ENCODE measurements at regions not wholly inside any gene's neighbourhood (a gene's known extent, or its start where the extent isn't known, plus 50 kb on each side); places are given as distances from the start of the nearest gene placed in this dataset.

- no peaks in the 10 kb centered on the region for H3K27me3 ChIP-seq (ENCODE audit: low read depth, low read length)
- H4K20me1 ChIP-seq (ENCODE audit: insufficient read depth, low read length): no peaks in the 10 kb centered on the region
- no peaks in the 10 kb centered on the region for H3K36me3 ChIP-seq (replicated peaks; ENCODE audit: low read depth, low read length)
- H3K9ac ChIP-seq (ENCODE audit: low read length): no peak overlapping the region
- H3K4me1 ChIP-seq (ENCODE audit: low read length): peaks cover 37% of the 10 kb centered on the region
- no peaks in the 10 kb centered on the region for H3K9me3 ChIP-seq (ENCODE audit: insufficient read depth, low read length)
- no peak overlapping the region for H3K4me2 ChIP-seq (ENCODE audit: low read length)
- no peak overlapping the region for H3K4me3 ChIP-seq (ENCODE audit: low read length)
- H3K27ac ChIP-seq (ENCODE audit: low read length): no peak overlapping the region
- no peaks in the 10 kb centered on the region for H3K79me2 ChIP-seq (ENCODE audit: low read length)
- TF ChIP-seq CTCF (IDR thresholded peaks at IDR 0.05; ENCODE audit: low read depth, low read length) (no peak), EZH2phosphoT487 (IDR thresholded peaks at IDR 0.05; ENCODE audit: low read depth) (no peak)
- 0 out of 2 replicates have a peak overlapping the region, but pooled peaks have one; percentile 14 for H2AFZ ChIP-seq (ENCODE audit: low read depth, low read length)
These were observed 62.0 kb upstream of the TENT5A start for GRCh38 chr6:81814370-81815076.

- no peak overlapping the region for H3K27ac ChIP-seq (ENCODE audit: low read length)
- H3K4me2 ChIP-seq (ENCODE audit: low read length): no peak overlapping the region
- no peak overlapping the region for H2AFZ ChIP-seq (ENCODE audit: low read depth, low read length)
- no peaks in the 10 kb centered on the region for H3K9me3 ChIP-seq (ENCODE audit: insufficient read depth, low read length)
- H3K27me3 ChIP-seq (ENCODE audit: low read depth, low read length): no peaks in the 10 kb centered on the region
- no peaks in the 10 kb centered on the region for H4K20me1 ChIP-seq (ENCODE audit: insufficient read depth, low read length)
- H3K36me3 ChIP-seq (replicated peaks; ENCODE audit: low read depth, low read length): no peaks in the 10 kb centered on the region
- TF ChIP-seq CTCF (IDR thresholded peaks at IDR 0.05; ENCODE audit: low read depth, low read length) (no peak), EZH2phosphoT487 (IDR thresholded peaks at IDR 0.05; ENCODE audit: low read depth) (no peak)
- H3K79me2 ChIP-seq (ENCODE audit: low read length): no peaks in the 10 kb centered on the region
- H3K4me3 ChIP-seq (ENCODE audit: low read length): no peak overlapping the region
- no peak overlapping the region for H3K9ac ChIP-seq (ENCODE audit: low read length)
- H3K4me1 ChIP-seq (ENCODE audit: low read length): peaks cover 37% of the 10 kb centered on the region
These were observed 60.8 kb upstream of the TENT5A start for GRCh38 chr6:81813305-81813704.

GRCh38 chr6:81812401-81812800, 59.9 kb upstream of the TENT5A start:
- no peak overlapping the region for H3K27ac ChIP-seq (ENCODE audit: low read length)
- no peaks in the 10 kb centered on the region for H3K27me3 ChIP-seq (ENCODE audit: low read depth, low read length)
- H3K9ac ChIP-seq (ENCODE audit: low read length): no peak overlapping the region
- H2AFZ ChIP-seq (ENCODE audit: low read depth, low read length): peak overlapping the region; percentile 13
- no peaks in the 10 kb centered on the region for H3K79me2 ChIP-seq (ENCODE audit: low read length)
- no peaks in the 10 kb centered on the region for H4K20me1 ChIP-seq (ENCODE audit: insufficient read depth, low read length)
- no peak overlapping the region for H3K4me3 ChIP-seq (ENCODE audit: low read length)
- H3K4me2 ChIP-seq (ENCODE audit: low read length): peak overlapping the region; percentile 47
- TF ChIP-seq EZH2phosphoT487 (IDR thresholded peaks at IDR 0.05; ENCODE audit: low read depth): no peak
- TF ChIP-seq CTCF (IDR thresholded peaks at IDR 0.05; ENCODE audit: low read depth, low read length): no peak
- H3K9me3 ChIP-seq (ENCODE audit: insufficient read depth, low read length): no peaks in the 10 kb centered on the region
- H3K36me3 ChIP-seq (replicated peaks; ENCODE audit: low read depth, low read length): no peaks in the 10 kb centered on the region
- H3K4me1 ChIP-seq (ENCODE audit: low read length): peaks cover 39% of the 10 kb centered on the region

GRCh38 chr6:81808851-81809570, 56.5 kb upstream of the TENT5A start:
- H4K20me1 ChIP-seq (ENCODE audit: insufficient read depth, low read length): no peaks in the 10 kb centered on the region
- peak overlapping the region; percentile 58 for H3K9ac ChIP-seq (ENCODE audit: low read length)
- peak overlapping the region; percentile 89 for H2AFZ ChIP-seq (ENCODE audit: low read depth, low read length)
- no peaks in the 10 kb centered on the region for H3K79me2 ChIP-seq (ENCODE audit: low read length)
- no peaks in the 10 kb centered on the region for H3K27me3 ChIP-seq (ENCODE audit: low read depth, low read length)
- peak overlapping the region; percentile 66 for H3K4me3 ChIP-seq (ENCODE audit: low read length)
- peaks cover 29% of the 10 kb centered on the region for H3K4me1 ChIP-seq (ENCODE audit: low read length)
- peak overlapping the region; percentile 90 for H3K4me2 ChIP-seq (ENCODE audit: low read length)
- H3K27ac ChIP-seq (ENCODE audit: low read length): peak overlapping the region; percentile 43
- no peaks in the 10 kb centered on the region for H3K36me3 ChIP-seq (replicated peaks; ENCODE audit: low read depth, low read length)
- no peak for TF ChIP-seq EZH2phosphoT487 (IDR thresholded peaks at IDR 0.05; ENCODE audit: low read depth)
- no peak for TF ChIP-seq CTCF (IDR thresholded peaks at IDR 0.05; ENCODE audit: low read depth, low read length)
- no peaks in the 10 kb centered on the region for H3K9me3 ChIP-seq (ENCODE audit: insufficient read depth, low read length)
